CD14-positive monocyte (primary cell): ENCODE measurements at regions not wholly inside any gene's neighbourhood (a gene's known extent, or its start where the extent isn't known, plus 50 kb on each side); places are given as distances from the start of the nearest gene placed in this dataset.

Source experiments
- DNase-seq, 3 donors: peaks; one replicate each; pipeline ENCODE4 v3.0.0-alpha.2; 2011 to 2022
- H2AFZ ChIP-seq: 2 replicates; pipeline ENCODE4 v1.6.0; 2012; ENCODE audit warnings: mild to moderate bottlenecking, low read depth, low read length, inconsistent platforms; ENCODE audit not compliant: insufficient read depth, poor library complexity, severe bottlenecking
- H3K27ac ChIP-seq, 2 donors: 1 replicate in 1 of 2; 2 replicates in 1 of 2; pipeline ENCODE4 v1.5.1; 2012 to 2013; ENCODE audit warnings: low read length in 2 of 2, control low read depth in 1 of 2, inconsistent platforms in 1 of 2, low read depth in 1 of 2, mild to moderate bottlenecking in 1 of 2
- H3K27me3 ChIP-seq, 2 donors: one replicate each; pipeline versions ENCODE4 v1.6.0 to v1.6.1; 2011 to 2013; ENCODE audit warnings: low read length in 2 of 2; ENCODE audit not compliant: control insufficient read depth in 2 of 2, insufficient read depth in 2 of 2
- H3K36me3 ChIP-seq, 2 donors: replicated peaks in 1 of 2; 1 replicate in 1 of 2; 2 replicates in 1 of 2; pipeline versions ENCODE4 v1.5.1 to v1.6.1; 2012 to 2013; ENCODE audit warnings: low read length in 2 of 2, control low read depth in 1 of 2, inconsistent platforms in 1 of 2, mild to moderate bottlenecking in 1 of 2; ENCODE audit not compliant: insufficient read depth in 2 of 2, control insufficient read depth in 1 of 2
- H3K4me1 ChIP-seq, 2 donors: 1 replicate in 1 of 2; 2 replicates in 1 of 2; pipeline versions ENCODE4 v1.5.1 to v1.6.1; 2012 to 2013; ENCODE audit warnings: low read length in 2 of 2, control low read depth in 1 of 2, inconsistent platforms in 1 of 2, mild to moderate bottlenecking in 1 of 2, moderate library complexity in 1 of 2; ENCODE audit not compliant: insufficient read depth in 2 of 2, control insufficient read depth in 1 of 2
- H3K4me2 ChIP-seq: replicated peaks from 2 replicates; pipeline ENCODE3; 2012; ENCODE audit warnings: low read length, moderate library complexity, mild to moderate bottlenecking; ENCODE audit not compliant: poor library complexity, severe bottlenecking; ENCODE audit errors: extremely low read depth
- H3K4me3 ChIP-seq, 3 experiments: fragments of 200-600 bp in 1 of 3; sonication (generic) in 1 of 3; replicated peaks in 1 of 3; 1 replicate in 2 of 3; 2 replicates in 1 of 3; pipeline ENCODE4 v1.5.1; 2011 to 2013; ENCODE audit warnings: low read length in 3 of 3, mild to moderate bottlenecking in 3 of 3, control low read depth in 2 of 3, low read depth in 2 of 3, inconsistent platforms in 1 of 3, moderate library complexity in 1 of 3
- H3K79me2 ChIP-seq: 2 replicates; pipeline ENCODE4 v1.6.0; 2012; ENCODE audit warnings: mild to moderate bottlenecking, control low read depth, inconsistent platforms, low read length, moderate library complexity; ENCODE audit not compliant: insufficient read depth
- H3K9ac ChIP-seq: 2 replicates; pipeline ENCODE4 v1.6.0; 2017; ENCODE audit warnings: low read length, mild to moderate bottlenecking; ENCODE audit not compliant: insufficient read depth, poor library complexity, severe bottlenecking
- H3K9me3 ChIP-seq, 2 donors: replicated peaks in 1 of 2; 1 replicate in 1 of 2; 2 replicates in 1 of 2; pipeline versions ENCODE4 v1.5.1 to v1.6.1; 2012 to 2013; ENCODE audit warnings: low read length in 2 of 2, control low read depth in 1 of 2; ENCODE audit not compliant: control insufficient read depth in 1 of 2, insufficient read depth in 1 of 2
- H4K20me1 ChIP-seq: 2 replicates; pipeline ENCODE4 v1.6.0; 2012; ENCODE audit warnings: mild to moderate bottlenecking, low read length, control low read depth, moderate library complexity; ENCODE audit not compliant: insufficient read depth
- H3K27ac Mint-ChIP-seq, 7 donors: one replicate each; pipeline ENCODE4 v1.8.0; 2020; ENCODE audit warnings: mild to moderate bottlenecking in 7 of 7, mixed read lengths in 7 of 7, moderate library complexity in 6 of 7, inconsistent platforms in 2 of 7
- H3K27me3 Mint-ChIP-seq, 3 donors: one replicate each; pipeline ENCODE4 v1.8.0; 2021 to 2022; ENCODE audit warnings: low read depth in 3 of 3, mild to moderate bottlenecking in 3 of 3, mixed read lengths in 3 of 3, moderate library complexity in 3 of 3, inconsistent platforms in 1 of 3
- H3K36me3 Mint-ChIP-seq, 2 donors: one replicate each; pipeline ENCODE4 v1.8.0; 2020; ENCODE audit warnings: mixed read lengths in 2 of 2, inconsistent platforms in 1 of 2, mild to moderate bottlenecking in 1 of 2
- H3K4me1 Mint-ChIP-seq: one replicate; pipeline ENCODE4 v1.8.0; 2020; ENCODE audit warnings: mild to moderate bottlenecking, mixed read lengths
- H3K4me3 Mint-ChIP-seq, 2 donors: one replicate each; pipeline ENCODE4 v1.8.0; 2020; ENCODE audit warnings: mild to moderate bottlenecking in 2 of 2, mixed read lengths in 2 of 2, moderate library complexity in 1 of 2
- H3K9me3 Mint-ChIP-seq, 7 donors: one replicate each; pipeline ENCODE4 v1.8.0; 2020 to 2022; ENCODE audit warnings: mixed read lengths in 7 of 7, mild to moderate bottlenecking in 6 of 7, moderate library complexity in 6 of 7, inconsistent platforms in 2 of 7
- CTCF ChIP-seq: fragments of 200-600 bp; IDR thresholded peaks from one replicate; pipeline ENCODE4 v1.8.0; 2022; ENCODE audit warnings: antibody characterized with exemption, mild to moderate bottlenecking
- WGBS: methylation state at CpG from one replicate; pipeline ENCODE4 v1.1.5; 2013; ENCODE audit warnings: missing lambda C conversion rate; ENCODE audit not compliant: insufficient coverage; 5-methylcytosine and 5-hydroxymethylcytosine counted together
- intact Hi-C, 2 donors: fragments of 100-400 bp; cut with micrococcal nuclease; formaldehyde crosslinking; loops; one replicate each; pipeline versions ENCODE4 v1.15.0 to v1.15.1; 2023

- Histone ChIP-seq H3K4me2 (no peak overlapping the region), H3K4me1 (peaks cover 8% of the 10 kb centered on the region in 2 donors), H2AFZ (no peak overlapping the region), H4K20me1 (no peaks in the 10 kb centered on the region), H3K9ac (no peak overlapping the region), H3K36me3 (no peaks in the 10 kb centered on the region), H3K79me2 (no peaks in the 10 kb centered on the region), H3K27me3 (peaks cover 2 to 14% of the 10 kb centered on the region in 2 donors), H3K4me3 (no peak overlapping the region), H3K9me3 (no peaks in the 10 kb centered on the region), H3K27ac (no peak overlapping the region)
- DNase-seq: no peak
- Mint-ChIP-seq H3K27me3 (peaks cover 27 to 50% (median 40%) of the 10 kb centered on the region in 3 donors), H3K9me3 (peaks cover 0 to 10% (median 4%) of the 10 kb centered on the region in 7 donors), H3K27ac (no peak overlapping the region), H3K4me3 (no peak overlapping the region), H3K4me1 (peaks cover 17% of the 10 kb centered on the region), H3K36me3 (no peaks in the 10 kb centered on the region)
- TF ChIP-seq CTCF: no peak
- 98% methylated on average over 7 of the region's 13 CpGs for WGBS
- intact Hi-C loops: loop anchor here in 1 of 2 donors (5.0 kb wide), 1 partner anchor 898 kb away; no protein-coding TSS in a partner anchor
Measured at GRCh38 chr13:31035185-31035965, 102.9 kb downstream of the TEX26 start.

- Mint-ChIP-seq H3K27me3 (peaks cover 25 to 37% (median 28%) of the 10 kb centered on the region in 3 donors), H3K27ac (no peak overlapping the region), H3K9me3 (peaks cover 0 to 2% (median 0%) of the 10 kb centered on the region in 7 donors), H3K4me3 (no peak overlapping the region), H3K36me3 (no peaks in the 10 kb centered on the region), H3K4me1 (no peaks in the 10 kb centered on the region)
- H3K9me3 ChIP-seq: no peaks in the 10 kb centered on the region
- H4K20me1 ChIP-seq: no peaks in the 10 kb centered on the region
- TF ChIP-seq CTCF: no peak
- no peak overlapping the region for H3K4me3 ChIP-seq
- no peaks in the 10 kb centered on the region for H3K36me3 ChIP-seq
- H3K4me2 ChIP-seq: no peak overlapping the region
- H3K79me2 ChIP-seq: no peaks in the 10 kb centered on the region
- no peaks in the 10 kb centered on the region for H3K4me1 ChIP-seq
- H2AFZ ChIP-seq: no peak overlapping the region
- 92% methylated on average over 12 of the region's 13 CpGs for WGBS
- peaks cover 2 to 3% of the 10 kb centered on the region in 2 donors for H3K27me3 ChIP-seq
- DNase-seq: no peak
- no peak overlapping the region for H3K27ac ChIP-seq
- no peak overlapping the region for H3K9ac ChIP-seq
- intact Hi-C loops: no loop called here
Measured at GRCh38 chr13:31032528-31033113, 100.2 kb downstream of the TEX26 start.
